Stimulated activated CD4-positive, alpha-beta T cell treated with anti-CD3 and anti-CD28 coated beads, Interleukin-2, amount 100 ng/mL, for 48 hours (primary cell): ENCODE measurements at regions not wholly inside any gene's neighbourhood (a gene's known extent, or its start where the extent isn't known, plus 50 kb on each side); places are given as distances from the start of the nearest gene placed in this dataset.

Source experiments
- DNase-seq, 2 donors: peaks; one replicate each; pipeline ENCODE4 v3.0.0-alpha.2; 2020

GRCh38 chr3:157794771-157795170 is 291.6 kb upstream of the VEPH1 start:
- no peak for DNase-seq

DNA sequence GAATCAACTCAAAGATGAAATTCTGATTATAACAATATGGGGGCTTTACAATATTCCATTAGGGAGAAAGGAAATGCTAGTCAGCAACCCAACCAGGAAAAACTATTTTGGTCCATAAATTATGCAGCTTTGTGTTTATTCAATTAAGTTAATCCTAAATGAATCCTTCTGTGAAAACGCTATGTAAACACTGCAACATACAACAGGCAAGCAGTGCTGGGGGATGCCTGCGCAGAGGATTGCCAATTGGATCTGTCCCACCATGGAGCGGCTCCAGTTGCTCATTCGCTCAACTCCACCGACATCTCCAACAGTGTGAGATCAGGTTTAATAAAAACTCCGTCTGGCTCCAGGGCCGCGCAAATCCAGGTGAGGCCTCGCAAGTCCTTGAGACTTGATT is 290.5 kb upstream of the VEPH1 start:
- DNase-seq = no peak

DNA sequence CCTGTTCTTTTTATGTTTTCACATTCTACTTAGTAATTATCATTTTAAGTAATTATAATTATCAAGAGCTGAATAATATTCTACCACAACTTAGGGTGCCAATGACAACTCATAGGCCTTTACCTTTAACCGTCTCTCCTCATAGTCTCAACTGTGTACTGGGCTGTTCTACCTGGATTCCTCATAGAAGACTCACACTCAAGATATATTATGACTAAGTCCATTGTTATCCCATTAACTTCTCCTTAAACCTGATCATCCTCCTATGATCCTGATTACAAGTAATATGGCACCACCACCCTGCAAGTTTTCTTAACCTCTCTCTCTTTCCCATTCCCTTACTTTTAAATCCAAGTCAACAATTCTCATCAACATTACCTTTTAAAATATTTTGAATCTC is 285.9 kb upstream of the VEPH1 start:
- no peak for DNase-seq

- no peak for DNase-seq
These were observed 283.4 kb upstream of the VEPH1 start for GRCh38 chr3:157786618-157787017.

DNA sequence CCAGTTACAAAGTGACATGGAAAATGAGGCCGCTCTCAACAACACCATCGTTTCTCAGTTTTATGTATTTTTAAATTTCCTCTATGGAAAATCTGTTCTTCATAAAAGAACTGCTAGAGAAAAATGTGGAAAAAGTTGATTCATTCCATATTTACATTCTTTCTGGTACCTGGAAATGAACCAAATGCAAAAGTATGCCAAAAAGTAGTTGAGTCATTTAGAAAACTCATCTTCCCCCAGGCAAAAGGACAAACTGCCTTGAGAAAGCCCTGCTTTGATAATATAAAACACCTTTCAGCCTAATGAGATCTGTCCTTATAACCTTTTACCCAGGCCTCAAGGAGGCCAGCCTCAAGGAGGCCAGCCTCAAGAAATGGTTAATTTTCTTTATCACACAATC is 283.0 kb upstream of the VEPH1 start:
- DNase-seq = no peak

DNA sequence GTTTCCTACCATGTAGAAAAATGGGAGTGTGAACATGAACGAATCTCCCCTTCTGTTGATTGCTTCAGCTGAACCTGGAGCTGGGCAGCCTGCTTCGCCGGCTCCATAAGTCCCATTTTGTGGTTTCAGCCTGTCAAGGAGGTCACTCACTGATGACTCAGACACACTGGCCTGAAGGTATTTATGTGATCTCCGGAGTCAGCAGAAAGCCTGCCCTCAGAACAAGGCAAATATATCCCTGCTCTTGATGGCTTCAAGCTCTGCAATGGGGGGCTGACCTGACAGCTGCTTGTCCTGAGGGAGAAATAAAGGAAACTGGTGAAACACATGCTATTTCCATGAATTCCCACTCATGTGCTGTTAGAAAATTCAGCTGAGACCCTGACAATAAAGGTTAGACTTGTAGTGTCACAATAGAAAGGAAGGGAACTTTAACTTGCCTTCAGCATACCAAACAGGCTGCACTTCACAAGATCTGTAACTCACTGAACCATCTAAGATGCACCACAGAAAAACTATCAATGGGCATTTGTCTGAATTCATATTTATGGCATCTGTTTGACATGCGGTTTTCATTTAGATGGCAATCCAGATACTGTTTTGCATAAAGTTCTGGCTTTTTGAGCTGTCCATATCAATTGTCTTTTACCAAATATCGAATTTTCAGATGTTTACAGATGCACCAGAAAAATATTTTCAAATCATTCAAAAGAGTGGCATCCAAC is 282.0 kb upstream of the VEPH1 start:
- no peak for DNase-seq

DNA sequence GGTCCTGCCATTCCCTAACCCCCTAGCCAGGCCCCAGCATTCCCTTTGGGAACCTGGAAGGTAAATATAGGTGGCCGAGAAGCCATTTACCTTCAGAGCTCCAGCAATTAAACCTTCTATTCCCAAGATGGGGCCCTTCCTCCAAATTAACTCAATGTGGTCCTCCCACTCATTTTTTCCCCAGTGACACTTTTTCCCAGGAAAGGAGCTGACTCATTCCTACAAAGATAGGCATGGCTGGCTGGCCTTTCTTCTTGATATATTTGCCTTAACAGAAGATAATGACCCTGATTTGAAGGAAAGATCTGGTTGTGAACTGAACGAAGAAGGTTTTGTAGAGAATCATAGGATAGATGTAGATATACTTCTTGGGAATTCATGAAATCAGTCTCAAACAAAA is 279.0 kb upstream of the VEPH1 start:
- DNase-seq = no peak

DNA sequence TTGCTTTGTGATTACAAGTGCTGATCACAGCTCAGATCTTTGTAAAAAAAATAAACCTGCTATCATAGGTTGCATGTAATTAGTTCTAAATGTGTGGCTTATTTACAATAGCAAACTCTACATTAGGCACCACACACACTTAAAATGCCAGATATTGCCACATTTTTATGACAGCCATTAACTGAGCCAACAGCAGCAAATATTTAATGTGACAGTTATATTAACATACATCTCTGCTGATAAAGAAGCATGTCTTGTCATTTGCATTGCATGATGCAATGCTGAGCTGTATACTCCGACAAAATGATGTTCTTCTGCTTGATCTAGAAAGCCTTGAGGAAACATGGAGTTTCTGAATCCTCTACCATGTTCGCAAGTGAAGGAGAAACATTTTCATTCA is 273.6 kb upstream of the VEPH1 start:
- DNase-seq = no peak

DNA sequence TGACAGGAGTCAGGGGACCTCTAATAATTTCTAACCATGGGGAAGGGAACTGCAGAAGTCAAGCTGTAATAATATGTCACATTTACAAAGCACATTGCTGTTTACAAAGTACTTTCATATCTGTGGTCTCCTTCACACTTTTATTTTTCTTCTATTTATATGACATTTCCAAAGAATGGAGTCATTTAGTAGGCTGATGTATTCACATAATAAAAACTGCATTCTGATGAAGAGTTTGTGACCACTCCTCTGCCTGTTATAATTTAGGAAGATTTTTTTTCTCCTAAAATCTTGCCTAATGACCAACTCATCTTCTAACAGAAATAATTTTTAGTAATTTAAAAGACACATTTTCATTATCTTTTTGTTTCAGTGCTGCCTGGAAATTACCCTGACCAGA is 272.2 kb upstream of the VEPH1 start:
- DNase-seq = no peak

DNA sequence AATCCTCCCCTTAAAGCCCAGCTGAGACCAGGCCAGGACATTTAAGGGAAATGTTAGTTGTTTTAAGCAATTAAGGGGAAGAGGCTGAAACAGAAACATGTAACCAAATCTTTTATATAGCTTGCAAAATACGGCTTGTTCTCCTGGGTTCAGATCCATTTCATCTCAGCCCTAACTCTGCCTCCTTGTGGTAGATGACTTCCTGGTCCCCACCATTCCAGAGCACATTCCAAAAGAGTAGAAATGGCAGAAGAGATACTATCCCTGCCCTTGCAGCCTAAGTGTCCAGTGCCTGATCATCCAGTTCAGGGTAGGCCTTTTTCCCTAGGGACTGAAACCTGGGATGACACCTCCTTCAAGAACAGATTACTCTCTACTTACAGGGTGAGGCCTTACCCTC is 266.2 kb upstream of the VEPH1 start:
- DNase-seq = no peak

DNA sequence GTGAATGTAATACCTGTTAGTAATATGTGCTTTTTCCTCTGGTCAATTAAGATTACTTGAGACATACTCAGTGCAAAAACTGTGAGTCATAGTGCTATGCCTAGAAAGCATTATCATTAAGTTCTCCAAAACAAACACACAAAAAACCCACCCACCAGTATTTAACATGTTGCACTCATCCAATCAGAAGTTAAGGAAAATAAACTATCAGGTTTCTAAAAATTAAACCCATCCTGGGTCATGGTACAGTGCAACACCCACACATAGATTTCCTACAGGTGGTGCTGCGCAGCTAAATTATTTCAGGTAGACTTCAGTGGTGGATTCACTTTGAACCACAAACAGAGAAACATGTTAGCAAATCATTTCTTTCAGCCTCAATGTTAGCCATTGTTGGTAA is 264.4 kb upstream of the VEPH1 start:
- no peak for DNase-seq

DNA sequence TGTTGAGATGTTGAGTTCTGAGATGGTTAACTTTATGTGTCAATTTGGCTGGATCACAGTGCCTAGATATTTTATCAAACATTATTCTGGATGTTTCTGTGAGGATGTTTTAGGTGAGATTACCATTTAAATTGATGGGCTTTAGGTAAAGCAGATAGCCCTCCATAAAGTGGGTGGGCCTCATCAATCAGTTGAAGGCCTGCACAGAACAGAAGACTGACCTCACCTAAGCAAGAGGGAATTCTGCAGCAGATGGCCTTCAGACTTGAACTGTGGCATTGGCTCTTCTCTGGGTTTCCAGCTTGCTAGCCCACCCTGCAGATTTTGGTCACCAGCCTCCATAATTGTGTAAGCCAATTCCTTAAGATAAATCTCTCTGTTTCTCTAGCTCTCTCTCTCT is 260.4 kb upstream of the VEPH1 start:
- DNase-seq = no peak

GRCh38 chr3:157759311-157759710 is 256.1 kb upstream of the VEPH1 start:
- DNase-seq = no peak

DNA sequence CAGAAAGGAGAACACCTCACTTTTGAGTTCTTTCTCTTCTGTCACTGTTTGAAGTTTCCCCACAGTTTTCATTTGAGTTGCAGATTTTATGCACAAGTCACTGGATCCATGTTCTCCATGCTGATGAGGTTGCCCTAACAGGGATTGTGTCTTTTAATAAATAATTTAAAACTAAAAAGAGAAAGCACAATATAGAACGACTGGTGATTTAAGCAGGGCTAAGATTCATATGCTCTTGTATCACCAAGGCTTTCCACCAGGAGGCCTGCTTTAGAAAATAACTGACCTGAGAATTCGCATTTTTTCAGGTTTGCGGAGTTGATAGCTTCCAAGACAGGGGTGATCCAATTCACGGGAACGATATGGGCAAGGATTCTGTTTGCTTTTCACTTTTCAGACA is 252.0 kb upstream of the VEPH1 start:
- DNase-seq = no peak

GRCh38 chr3:157754451-157754850 is 251.2 kb upstream of the VEPH1 start:
- no peak for DNase-seq

DNA sequence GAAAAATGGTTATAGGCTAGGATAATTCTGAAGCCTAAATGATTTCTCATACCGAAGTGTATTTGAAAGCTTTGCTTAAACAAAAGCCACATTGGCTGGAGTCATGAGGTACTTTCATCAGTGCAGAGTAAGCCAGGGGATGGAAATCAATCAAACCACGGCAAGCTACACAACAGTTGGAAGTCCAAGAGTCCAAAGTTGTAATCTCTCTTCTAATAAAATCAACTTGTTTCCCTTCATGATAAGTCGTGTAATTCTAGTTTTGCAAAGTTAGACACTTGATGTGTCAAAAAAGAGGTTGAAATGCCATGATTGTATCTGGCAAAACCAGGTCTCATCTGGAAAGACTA is 250.5 kb upstream of the VEPH1 start:
- DNase-seq = no peak

DNA sequence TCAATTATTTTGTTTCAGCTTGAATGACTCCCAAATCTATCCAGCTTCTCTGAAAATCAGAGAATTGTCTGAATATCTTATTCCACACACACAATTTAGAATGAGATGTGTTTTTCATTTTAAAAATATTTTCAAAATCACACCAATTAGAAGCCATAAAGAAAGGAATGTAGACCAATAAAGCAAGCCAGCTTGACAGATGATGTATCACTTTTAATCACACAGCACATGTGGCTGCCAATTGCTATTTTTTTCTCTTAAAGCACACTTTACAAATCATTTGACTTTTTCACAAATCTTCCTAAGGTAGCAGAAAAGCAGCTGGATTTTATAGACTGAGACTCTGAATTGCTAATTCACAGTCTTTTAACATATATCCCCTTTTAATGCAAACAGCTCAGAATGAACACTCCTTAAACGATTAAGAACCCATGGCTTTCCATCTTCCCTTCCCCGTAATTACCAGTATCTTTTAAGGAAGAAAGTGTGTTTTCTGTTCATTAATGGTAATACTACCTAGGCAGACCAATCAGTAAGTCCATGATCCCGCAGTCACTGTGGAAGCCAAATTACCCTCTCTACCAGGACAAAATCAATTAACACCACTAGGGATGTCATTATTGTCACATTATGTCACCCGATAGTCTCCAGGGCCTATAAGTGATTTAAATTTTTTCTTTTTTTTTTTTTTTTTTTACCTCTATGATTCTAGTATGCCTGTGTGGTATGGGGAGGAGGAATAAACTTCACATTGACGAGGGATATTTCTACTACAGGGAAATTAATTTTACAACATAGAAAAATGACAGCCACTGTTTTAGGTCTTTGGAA is 250.0 kb upstream of the VEPH1 start:
- no peak for DNase-seq

DNA sequence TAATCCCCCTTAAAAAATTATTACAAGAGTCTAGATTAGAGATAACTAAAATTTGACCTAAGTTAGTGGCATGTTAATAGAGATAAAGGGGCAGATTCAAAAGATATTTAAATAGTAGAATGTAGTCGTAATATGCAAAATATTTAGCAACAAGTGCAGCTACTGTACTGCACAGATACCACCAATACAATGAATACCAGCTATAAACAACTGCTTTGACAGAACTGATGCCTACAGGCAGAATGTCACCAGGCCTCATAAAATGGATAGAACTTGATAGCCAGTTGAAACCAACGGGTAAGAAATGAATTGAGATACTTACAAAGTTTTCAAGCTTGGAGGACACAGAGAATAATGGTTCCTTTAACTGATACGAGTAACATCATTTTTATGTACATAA is 249.3 kb upstream of the VEPH1 start:
- DNase-seq = no peak

- no peak for DNase-seq
These were observed 248.2 kb upstream of the VEPH1 start for GRCh38 chr3:157751386-157751785.

GRCh38 chr3:157746391-157746790 is 243.2 kb upstream of the VEPH1 start:
- no peak for DNase-seq

DNA sequence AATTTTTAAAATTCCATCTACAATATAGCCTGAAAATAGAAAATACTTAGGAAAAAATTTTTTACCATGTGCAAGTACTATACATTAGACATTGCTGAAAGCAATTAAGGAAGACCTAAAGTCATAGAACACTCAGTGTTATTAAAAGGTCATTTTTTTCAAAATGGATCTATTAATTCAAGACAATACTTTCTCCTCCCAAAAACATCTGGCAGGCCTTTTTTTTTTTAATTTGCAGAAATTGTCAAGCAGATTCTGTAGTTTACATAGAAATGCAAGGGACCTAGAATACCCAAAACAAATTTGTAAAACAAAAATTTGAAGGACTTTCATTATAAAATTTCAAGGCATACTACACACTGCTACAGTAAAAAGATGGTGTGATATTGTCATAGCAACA is 238.4 kb upstream of the VEPH1 start:
- no peak for DNase-seq

GRCh38 chr3:157738441-157738840 is 235.2 kb upstream of the VEPH1 start:
- no peak for DNase-seq

- no peak for DNase-seq
These were observed 215.6 kb upstream of the VEPH1 start for GRCh38 chr3:157718800-157719199.

DNA sequence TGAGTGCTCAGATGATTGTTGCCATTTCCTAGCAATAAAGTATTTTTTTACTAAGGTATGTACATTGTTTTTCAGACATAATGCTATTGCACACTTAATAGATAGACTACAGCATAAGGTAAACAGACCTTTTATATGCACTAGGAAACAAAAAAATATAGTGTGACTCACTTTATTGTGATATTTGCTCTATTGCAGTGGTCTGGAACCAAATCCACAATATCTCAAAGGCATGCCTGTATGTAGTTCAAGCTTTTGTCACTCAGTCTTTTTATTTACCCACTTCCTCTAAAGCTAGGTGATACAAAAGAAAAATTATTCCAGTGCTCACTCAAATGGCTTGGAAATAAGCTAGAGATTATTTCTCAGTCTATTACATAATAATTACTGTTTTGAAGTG is 209.9 kb upstream of the VEPH1 start:
- no peak for DNase-seq

GRCh38 chr3:157705258-157705657 is 202.0 kb upstream of the VEPH1 start:
- no peak for DNase-seq
